HEK293T (cell line): ENCODE measurements at regions not wholly inside any gene's neighbourhood (a gene's known extent, or its start where the extent isn't known, plus 50 kb on each side); places are given as distances from the start of the nearest gene placed in this dataset.

ENCODE experiments used
- CTBP1 ChIP-seq: fragments of 450-650 bp; IDR thresholded peaks from 2 replicates; pipeline ENCODE4 v1.6.1; 2016; ENCODE audit warnings: borderline replicate concordance
- ELF4 ChIP-seq: fragments of 450-650 bp; IDR thresholded peaks from 2 replicates; pipeline ENCODE4 v1.6.1; 2017; ENCODE audit warnings: antibody characterized with exemption
- FOXA1 ChIP-seq: fragments of 450-650 bp; IDR thresholded peaks from 2 replicates; pipeline ENCODE4 v1.6.1; 2016; ENCODE audit warnings: mild to moderate bottlenecking
- FOXK2 ChIP-seq: fragments of 450-650 bp; IDR thresholded peaks from 2 replicates; pipeline ENCODE4 v1.6.1; 2016; ENCODE audit warnings: mild to moderate bottlenecking
- FOXM1 ChIP-seq: fragments of 450-650 bp; IDR thresholded peaks from 2 replicates; pipeline ENCODE4 v1.6.1; 2017; ENCODE audit warnings: mild to moderate bottlenecking, borderline replicate concordance
- HDGF ChIP-seq: fragments of 450-650 bp; IDR thresholded peaks from 2 replicates; pipeline ENCODE4 v1.6.1; 2017; ENCODE audit warnings: antibody characterized with exemption, borderline replicate concordance
- LEF1 ChIP-seq: fragments of 450-650 bp; IDR thresholded peaks from 2 replicates; pipeline ENCODE4 v1.6.1; 2017; ENCODE audit warnings: mild to moderate bottlenecking, borderline replicate concordance
- NFRKB ChIP-seq: fragments of 450-650 bp; IDR thresholded peaks from 2 replicates; pipeline ENCODE4 v1.6.1; 2016; ENCODE audit warnings: mild to moderate bottlenecking, moderate library complexity
- PKNOX1 ChIP-seq: fragments of 450-650 bp; IDR thresholded peaks from 2 replicates; pipeline ENCODE4 v1.6.1; 2016
- SP1 ChIP-seq: fragments of 450-650 bp; IDR thresholded peaks from 2 replicates; pipeline ENCODE4 v1.6.1; 2017
- SUZ12 ChIP-seq: fragments of 450-650 bp; IDR thresholded peaks from 2 replicates; pipeline ENCODE4 v1.6.1; 2016; ENCODE audit warnings: mild to moderate bottlenecking
- ZNF384 ChIP-seq: fragments of 450-650 bp; IDR thresholded peaks from 2 replicates; pipeline ENCODE4 v1.6.1; 2016

- TF ChIP-seq FOXK2 (no peak), NFRKB (no peak), SP1 (no peak), FOXM1 (no peak), CTBP1 (no peak), HDGF (no peak), SUZ12 (no peak), ZNF384 (no peak), PKNOX1 (no peak), ELF4 (no peak), FOXA1 (no peak), LEF1 (no peak)
Measured at GRCh38 chr22:22735695-22736611, 91.5 kb downstream of the GGTLC2 start.
